RWPE1 (cell line): ENCODE measurements at regions not wholly inside any gene's neighbourhood (a gene's known extent, or its start where the extent isn't known, plus 50 kb on each side); places are given as distances from the start of the nearest gene placed in this dataset.

Source experiments
- CTCF ChIA-PET: fragments of 350-600 bp; sonication (Branson Sonifier 250); formaldehyde crosslinking; extraction: SDS; loops from one replicate; lab custom pipeline; 2021; lab: Yijun Ruan, JAX
- POLR2A ChIA-PET: fragments of 400-600 bp; formaldehyde crosslinking; extraction: SDS; loops from one replicate; lab custom pipeline; 2020; ENCODE audit warnings: antibody characterized with exemption; ENCODE audit not compliant: low non-redundant PET; lab: Yijun Ruan, JAX
- DNase-seq: peaks from one replicate; pipeline ENCODE4 v3.0.0; 2012; ENCODE audit warnings: low spot score
- H3K27ac ChIP-seq: fragments of 450-650 bp; 2 replicates; pipeline ENCODE4 v1.5.1; 2017
- CTCF ChIP-seq: fragments of 450-650 bp; conservative IDR thresholded peaks from 2 replicates; pipeline ENCODE4 v1.5.1; 2017; ENCODE audit warnings: low read depth, mild to moderate bottlenecking

- H3K27ac ChIP-seq, result no peak overlapping the region
- DNase-seq, result no peak
- ChIA-PET CTCF (no interaction called here), POLR2A (no interaction called here)
- TF ChIP-seq CTCF, result no peak
These were observed 130.2 kb upstream of the CNTNAP2 start for GRCh38 chr7:145986248-145986874.

- CTCF ChIA-PET, result no interaction called here
- H3K27ac ChIP-seq, result no peak overlapping the region
- no peak for TF ChIP-seq CTCF
- no peak for DNase-seq
- POLR2A ChIA-PET, result no interaction called here
These were observed 137.8 kb upstream of the CNTNAP2 start for GRCh38 chr7:145978769-145979168.

GRCh38 chr7:145959981-145960380 is 156.6 kb upstream of the CNTNAP2 start:
- no peak for DNase-seq
- H3K27ac ChIP-seq, result no peak overlapping the region
- ChIA-PET CTCF (no interaction called here), POLR2A (no interaction called here)
- TF ChIP-seq CTCF, result no peak

- POLR2A ChIA-PET, result no interaction called here
These were observed 159.3 kb upstream of the CNTNAP2 start for GRCh38 chr7:145957160-145957890.

GRCh38 chr7:145951566-145951965 is 165.0 kb upstream of the CNTNAP2 start:
- POLR2A ChIA-PET, result no interaction called here
- no peak for TF ChIP-seq CTCF
- H3K27ac ChIP-seq, result no peak overlapping the region
- CTCF ChIA-PET, result no interaction called here
- DNase-seq, result no peak

More at GRCh38 chr7:145957160-145957890, 159.3 kb upstream of the CNTNAP2 start:
- no peak for TF ChIP-seq CTCF
- CTCF ChIA-PET, result no interaction called here
- no peak for DNase-seq
- H3K27ac ChIP-seq, result no peak overlapping the region

DNA sequence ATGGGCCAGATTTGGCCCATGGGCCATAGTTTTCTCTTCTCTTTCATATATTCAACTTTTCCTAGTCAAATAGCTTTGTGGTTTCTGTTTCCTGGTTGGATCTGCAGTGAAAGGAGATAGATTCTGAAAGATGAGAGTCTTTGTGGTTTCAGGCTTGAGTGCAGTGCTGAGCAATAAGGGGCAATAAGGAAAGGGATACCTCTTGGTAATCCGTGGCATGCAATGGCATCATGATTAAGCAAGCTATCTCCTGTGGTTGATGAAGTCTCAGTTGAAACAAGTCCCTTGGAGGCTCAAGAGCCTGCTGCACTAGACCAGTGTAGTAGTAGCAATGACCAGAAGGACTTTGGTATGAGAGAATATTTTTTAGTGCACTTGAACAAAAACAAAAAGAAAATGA is 187.7 kb upstream of the CNTNAP2 start:
- H3K27ac ChIP-seq, result no peak overlapping the region
- CTCF ChIA-PET, result no interaction called here
- POLR2A ChIA-PET, result no interaction called here
- no peak for DNase-seq
- no peak for TF ChIP-seq CTCF
